DND-41 (cell line): ENCODE measurements at regions not wholly inside any gene's neighbourhood (a gene's known extent, or its start where the extent isn't known, plus 50 kb on each side); places are given as distances from the start of the nearest gene placed in this dataset.

Experiments
- CTCF ChIP-seq: IDR thresholded peaks from 2 replicates; pipeline ENCODE4 v1.5.1; 2012; ENCODE audit warnings: borderline replicate concordance, low read length, moderate library complexity, mild to moderate bottlenecking; ENCODE audit not compliant: poor library complexity, severe bottlenecking; ENCODE audit errors: extremely low read depth
- EZH2 ChIP-seq: IDR thresholded peaks from 3 replicates; pipeline ENCODE4 v1.6.1; 2012; ENCODE audit warnings: borderline replicate concordance, low read depth, mild to moderate bottlenecking, moderate library complexity, low read length, inconsistent platforms; ENCODE audit not compliant: severe bottlenecking

DNA sequence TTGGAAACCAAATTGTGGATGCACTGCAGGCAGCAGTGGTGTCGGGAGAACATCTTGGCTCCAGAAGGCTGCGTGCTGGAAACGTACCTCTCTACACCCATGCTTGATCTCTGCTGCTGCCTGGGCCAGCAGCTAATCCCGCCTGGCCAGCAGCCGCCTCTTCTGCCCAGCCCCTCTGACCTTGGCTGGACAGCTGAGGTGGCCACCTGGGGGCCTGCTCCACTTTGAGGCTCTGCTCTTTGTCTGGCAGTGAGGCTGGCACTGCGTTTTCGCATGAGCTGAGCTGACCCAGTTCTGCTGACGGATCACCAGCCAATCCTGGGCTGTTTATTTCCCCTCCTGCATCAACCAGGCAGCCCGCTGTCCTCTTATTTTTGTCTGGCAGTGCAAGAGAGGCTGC lies 154.9 kb downstream of the TENT4A start:
- no peak for TF ChIP-seq CTCF
- TF ChIP-seq EZH2, result no peak
